Stimulated activated CD4-positive, alpha-beta T cell treated with anti-CD3 and anti-CD28 coated beads, Interleukin-15, amount 100 ng/mL, for 1 hour (primary cell): ENCODE measurements at regions not wholly inside any gene's neighbourhood (a gene's known extent, or its start where the extent isn't known, plus 50 kb on each side); places are given as distances from the start of the nearest gene placed in this dataset.

Source experiments
- DNase-seq, 2 donors: peaks; one replicate each; pipeline ENCODE4 v3.0.0-alpha.2; 2020; ENCODE audit warnings: low read depth in 1 of 2, low spot score in 1 of 2

DNA sequence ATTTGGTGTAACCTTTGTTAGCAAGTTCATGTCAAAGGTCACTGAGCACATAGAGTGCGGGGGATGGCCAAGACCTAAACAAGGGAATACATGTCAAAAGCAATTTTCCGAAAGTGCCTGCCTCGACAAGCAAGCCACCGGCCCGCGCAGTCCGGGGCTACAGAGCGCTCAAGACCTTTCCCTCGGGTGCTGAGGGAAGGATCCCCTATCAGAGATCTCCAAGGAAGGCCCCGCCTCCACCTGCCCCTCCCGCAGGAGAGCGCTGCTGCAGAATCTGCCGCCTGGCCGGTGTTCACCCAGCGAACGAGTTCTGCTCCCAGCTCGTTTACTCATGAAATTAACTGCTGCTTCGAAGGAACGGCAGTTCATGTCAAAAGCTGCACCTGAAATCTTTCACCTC, 252.7 kb downstream of the BMP7 start:
- DNase-seq: no peak

GRCh38 chr20:57020364-57020763, 246.1 kb downstream of the BMP7 start:
- DNase-seq: no peak

GRCh38 chr20:57022306-57022705, 244.1 kb downstream of the BMP7 start:
- no peak for DNase-seq

DNA sequence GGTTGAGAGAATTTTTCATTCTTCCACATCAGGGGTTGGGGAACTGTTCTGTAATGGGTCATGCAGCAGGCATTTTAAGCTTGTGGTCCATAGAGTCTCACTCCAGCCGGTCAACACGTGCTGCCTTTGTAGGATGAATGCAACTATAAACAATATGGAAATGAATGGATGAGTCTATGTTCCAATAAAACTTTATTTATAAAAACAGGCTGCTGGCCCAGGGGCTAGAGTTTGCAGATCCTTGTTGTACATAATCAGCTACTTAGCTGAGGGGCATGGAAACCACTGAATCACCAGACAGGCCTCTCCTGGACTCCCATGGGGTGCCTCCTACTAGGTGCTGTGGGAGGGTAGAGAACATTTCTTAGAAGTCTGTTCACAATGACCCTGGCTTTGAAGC, 243.4 kb downstream of the BMP7 start:
- no peak for DNase-seq

GRCh38 chr20:57023997-57024396, 242.4 kb downstream of the BMP7 start:
- no peak for DNase-seq

DNA sequence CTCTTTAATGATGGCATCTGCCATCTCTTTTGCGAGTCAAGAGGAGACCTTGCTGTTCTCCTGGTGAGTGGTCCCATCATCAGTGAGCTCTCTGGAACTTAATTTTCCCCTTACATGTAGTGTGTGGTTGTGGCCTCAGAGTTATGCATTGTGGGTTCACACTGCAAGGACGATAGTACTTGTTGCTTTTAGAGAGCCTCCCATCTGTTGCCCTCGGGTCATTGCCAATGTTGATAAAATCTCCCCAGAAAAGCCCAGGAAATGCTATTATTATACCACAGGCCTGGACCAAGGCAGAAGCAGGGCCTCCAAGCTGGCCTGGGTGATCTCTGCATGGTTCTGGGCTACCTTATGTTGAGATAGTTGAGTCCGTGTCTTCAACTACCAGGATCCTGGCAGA, 241.6 kb downstream of the BMP7 start:
- DNase-seq: no peak

DNA sequence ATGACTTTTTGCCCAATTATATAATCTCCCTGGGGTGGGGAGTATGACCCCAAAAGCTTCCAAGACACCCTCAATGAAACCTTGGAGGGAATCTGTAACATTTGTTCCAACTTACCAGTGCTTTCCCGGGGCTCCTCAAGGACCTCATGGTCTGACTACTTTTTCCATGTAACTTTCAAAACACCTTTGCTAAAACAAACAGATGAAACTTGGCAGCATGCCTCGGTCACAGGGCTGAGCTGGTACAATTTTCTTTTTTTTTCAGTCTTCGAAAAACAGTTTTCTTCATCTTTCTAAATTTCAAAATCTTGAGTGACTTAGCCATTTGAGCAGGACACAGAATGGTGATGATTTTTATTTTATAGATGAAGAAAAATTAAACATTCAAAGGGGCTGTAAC, 241.2 kb downstream of the BMP7 start:
- no peak for DNase-seq

GRCh38 chr20:57025666-57026224, 240.7 kb downstream of the BMP7 start:
- DNase-seq: no peak

- no peak for DNase-seq
These were observed 238.7 kb downstream of the BMP7 start for GRCh38 chr20:57027777-57028176.

- DNase-seq: no peak
These were observed 235.5 kb downstream of the BMP7 start for GRCh38 chr20:57030611-57031600.

DNA sequence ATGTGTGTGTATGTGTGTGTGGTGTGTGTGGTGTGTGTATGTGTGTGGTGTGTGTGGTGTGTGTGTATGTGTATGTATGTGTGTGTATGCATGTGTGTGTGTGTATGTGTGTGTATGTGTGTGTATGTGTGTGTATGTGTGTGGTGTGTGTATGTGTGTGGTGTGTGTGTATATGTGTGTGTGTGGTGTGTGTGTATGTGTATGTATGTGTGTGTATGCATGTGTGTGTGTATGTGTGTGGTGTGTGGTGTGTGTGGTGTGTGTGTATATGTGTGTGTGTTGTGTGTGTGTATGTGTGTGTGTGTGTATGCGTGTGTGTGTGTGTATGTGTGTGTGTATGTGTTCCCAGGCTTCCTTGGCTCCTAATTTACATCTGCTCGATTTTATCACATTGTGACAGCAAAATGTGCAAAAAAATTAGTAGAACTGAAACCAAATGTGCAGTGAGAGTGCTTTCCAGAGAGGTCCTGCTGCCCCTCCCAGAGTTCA, 234.5 kb downstream of the BMP7 start:
- DNase-seq: no peak

DNA sequence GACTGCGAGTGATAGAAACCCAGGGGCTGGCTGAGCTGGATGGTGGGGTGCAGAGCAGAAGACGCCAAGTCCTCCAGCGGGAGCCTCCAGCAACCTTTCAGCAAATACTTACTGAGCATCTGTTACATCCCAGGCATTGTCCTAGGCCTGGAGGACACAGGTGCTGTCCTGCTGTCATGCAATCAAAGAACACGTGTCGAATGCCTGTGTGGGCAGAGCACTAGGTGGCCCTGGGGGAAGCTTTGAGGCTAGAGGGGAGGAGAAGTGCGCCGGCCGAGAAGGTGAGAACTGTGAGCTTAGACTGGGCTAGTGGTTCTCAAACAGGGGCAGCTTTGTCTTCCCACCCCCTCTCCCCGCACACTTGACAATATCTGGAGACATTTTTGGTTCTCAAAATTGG, 233.6 kb downstream of the BMP7 start:
- DNase-seq: no peak

GRCh38 chr20:57034001-57034400, 232.4 kb downstream of the BMP7 start:
- no peak for DNase-seq

DNA sequence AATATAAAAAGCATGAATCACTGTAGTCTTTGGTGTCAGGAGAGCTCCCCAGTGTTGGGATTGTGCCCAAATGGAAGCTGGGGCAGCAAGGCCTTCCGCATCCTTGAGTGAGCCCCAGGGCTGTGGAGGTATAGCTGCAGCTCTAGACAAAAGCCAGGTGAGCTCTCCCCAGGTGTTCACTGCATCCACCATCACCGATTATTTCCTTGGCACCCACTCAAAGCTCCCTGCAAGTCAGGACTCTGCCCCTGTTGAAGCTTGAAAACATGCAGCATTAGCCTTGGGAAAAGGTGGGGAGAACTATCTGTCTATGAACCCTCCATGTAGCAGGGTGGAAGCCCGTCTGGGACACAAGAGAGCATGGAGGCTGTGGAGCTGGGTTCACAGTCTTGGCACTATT, 228.8 kb downstream of the BMP7 start:
- DNase-seq: no peak

GRCh38 chr20:57038608-57039440, 227.6 kb downstream of the BMP7 start:
- no peak for DNase-seq

DNA sequence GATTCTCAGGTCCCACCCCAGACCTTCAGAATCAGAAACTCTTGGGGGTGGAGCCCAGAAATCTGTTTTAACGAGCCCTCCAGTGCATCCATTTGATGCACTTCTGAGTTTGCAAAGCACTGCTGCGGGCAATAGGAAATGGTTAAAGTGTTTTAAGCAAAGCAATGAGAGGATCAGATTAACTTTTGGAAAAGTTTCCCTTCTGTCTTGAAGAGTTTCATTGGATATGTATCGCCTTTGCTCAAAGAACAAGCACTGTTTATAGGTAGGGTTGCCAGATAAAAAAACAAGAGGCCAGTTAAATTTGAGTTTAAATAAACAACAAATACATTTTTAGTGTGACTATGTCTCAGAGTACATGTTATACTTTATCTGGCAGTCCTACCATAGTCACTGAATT, 226.0 kb downstream of the BMP7 start:
- no peak for DNase-seq

DNA sequence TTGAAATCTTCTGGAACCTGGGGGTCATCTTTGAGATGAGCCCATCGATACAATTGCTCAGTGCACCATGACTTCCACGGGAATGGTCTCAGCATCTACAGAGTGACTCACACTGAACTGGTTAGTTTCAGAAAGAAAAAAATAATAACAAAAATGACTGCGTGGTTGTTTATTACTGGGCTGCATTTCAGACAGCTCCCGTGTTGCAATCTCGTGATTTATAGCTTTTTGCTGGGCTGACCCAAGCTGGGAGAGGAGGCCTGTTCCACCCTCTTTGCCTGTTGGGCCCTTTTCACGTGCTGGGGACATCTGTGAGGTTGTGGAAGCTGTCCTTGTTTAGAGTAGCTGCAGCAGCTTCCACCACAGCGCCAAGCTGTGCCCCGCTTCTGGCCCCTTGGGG, 225.5 kb downstream of the BMP7 start:
- no peak for DNase-seq

- no peak for DNase-seq
These were observed 223.3 kb downstream of the BMP7 start for GRCh38 chr20:57043091-57043490.

- DNase-seq: no peak
These were observed 222.7 kb downstream of the BMP7 start for GRCh38 chr20:57043669-57044268.

DNA sequence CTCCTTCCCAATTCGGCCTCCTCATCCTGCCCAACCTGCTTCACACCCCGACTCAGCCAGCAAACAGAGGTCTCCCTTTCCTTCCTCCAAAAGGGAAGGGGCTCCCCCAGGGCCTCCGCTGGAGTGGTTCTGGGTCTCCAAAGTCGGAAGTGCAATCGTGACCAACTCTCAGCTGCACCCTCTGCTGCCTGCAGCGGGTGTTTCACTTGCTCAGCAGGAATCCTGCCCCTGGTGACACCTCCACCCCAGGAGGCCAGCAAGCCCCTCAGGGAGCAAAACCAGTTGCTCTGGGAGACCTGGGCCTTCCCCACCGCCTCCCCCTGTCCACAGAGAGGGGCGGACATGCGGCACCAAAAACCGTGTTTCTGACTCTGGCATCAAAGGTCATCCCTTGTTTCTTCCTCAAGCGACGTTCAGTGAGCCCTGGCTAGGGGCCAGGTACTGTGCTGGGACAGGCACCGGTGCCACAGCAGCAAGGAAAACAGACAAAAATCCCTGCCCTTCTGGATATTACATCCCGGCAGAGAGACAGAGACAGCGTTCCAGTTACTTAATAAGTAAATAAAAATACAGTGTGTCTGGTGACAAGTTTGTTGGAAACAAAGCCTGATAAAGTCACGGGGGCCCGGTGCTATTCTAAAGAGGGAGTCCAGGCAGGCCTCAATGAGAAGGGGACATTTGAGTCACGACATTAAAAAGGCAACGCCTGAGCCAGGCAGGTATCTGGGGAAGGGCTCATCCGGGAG, 219.0 kb downstream of the BMP7 start:
- DNase-seq: no peak
